IMR-90 (cell line): ENCODE measurements at regions not wholly inside any gene's neighbourhood (a gene's known extent, or its start where the extent isn't known, plus 50 kb on each side); places are given as distances from the start of the nearest gene placed in this dataset.

Experiments
- CEBPB ChIP-seq: IDR thresholded peaks from 2 replicates; pipeline ENCODE4 v1.6.1; 2012; ENCODE audit warnings: low read depth, low read length, improper control_type of control experiment
- CHD1 ChIP-seq: IDR thresholded peaks from 2 replicates; pipeline ENCODE4 v1.6.1; 2012; ENCODE audit warnings: low read depth, low read length, improper control_type of control experiment
- CTCF ChIP-seq: conservative IDR thresholded peaks from 2 replicates; pipeline ENCODE4 v1.5.1; 2012; ENCODE audit warnings: mild to moderate bottlenecking, low read depth, low read length, improper control_type of control experiment
- MXI1 ChIP-seq: IDR thresholded peaks from 2 replicates; pipeline ENCODE4 v1.6.1; 2012; ENCODE audit warnings: low read depth, mild to moderate bottlenecking, low read length, moderate library complexity, borderline replicate concordance
- NFE2L2 ChIP-seq: fragments of 150-350 bp; IDR thresholded peaks from 2 replicates; pipeline ENCODE4 v1.6.1; 2016; ENCODE audit warnings: low read depth, mild to moderate bottlenecking, low read length
- POLR2A ChIP-seq: IDR thresholded peaks from 2 replicates; pipeline ENCODE4 v1.6.1; 2012; ENCODE audit warnings: mild to moderate bottlenecking, low read depth, low read length
- RAD21 ChIP-seq: IDR thresholded peaks from 2 replicates; pipeline ENCODE4 v1.6.1; 2012; ENCODE audit warnings: low read length, improper control_type of control experiment
- USF2 ChIP-seq: fragments of 150-350 bp; IDR thresholded peaks from 2 replicates; pipeline ENCODE4 v1.6.1; 2017; ENCODE audit warnings: mild to moderate bottlenecking, antibody characterized with exemption, low read length, low read depth

- TF ChIP-seq POLR2A (no peak), NFE2L2 (no peak), USF2 (no peak), CEBPB (no peak), RAD21 (no peak), CTCF (no peak), MXI1 (no peak), CHD1 (no peak)
Observed at GRCh38 chr6:21382821-21383449, 210.6 kb upstream of the SOX4 start.
